ENCODE measurements at regions not wholly inside any gene's neighbourhood (a gene's known extent, or its start where the extent isn't known, plus 50 kb on each side); places are given as distances from the start of the nearest gene placed in this dataset.

DNA sequence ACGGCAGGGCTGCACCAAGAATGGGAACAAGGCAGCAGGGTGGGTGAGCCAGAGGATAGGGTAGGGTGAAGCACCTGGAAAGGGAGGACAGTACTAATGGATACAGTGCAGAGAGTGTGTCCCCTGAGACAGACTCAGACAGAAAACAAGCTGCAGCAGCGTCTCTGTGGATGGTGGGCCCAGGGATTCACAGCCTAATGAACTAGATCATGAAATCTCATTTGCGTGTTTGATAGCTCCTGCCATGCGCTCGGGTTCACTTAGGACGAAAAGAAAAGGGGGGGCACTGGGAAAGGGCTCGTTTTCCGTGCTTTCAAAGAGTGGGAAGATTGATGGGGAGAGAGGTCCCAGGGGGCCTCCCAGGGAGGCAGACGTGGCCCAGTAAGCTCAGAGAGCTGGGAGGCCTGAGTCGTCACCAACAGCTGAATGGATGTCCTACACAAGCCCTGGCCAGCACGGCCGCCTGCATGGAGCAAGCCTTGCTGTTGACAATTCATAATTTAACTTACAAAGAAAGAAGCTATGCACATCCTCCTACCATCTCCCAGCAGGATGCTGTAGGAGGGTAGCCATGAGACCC lies 446.9 kb downstream of the BCOR start:
- H3K9ac ChIP-seq (ENCODE audit: low read length), result no peak overlapping the region
- no peaks in the 10 kb centered on the region for H3K36me3 ChIP-seq (ENCODE audit: control insufficient read depth, insufficient read depth, low read length, severe bottlenecking)
- no peak overlapping the region for H3K4me3 ChIP-seq (ENCODE audit: low read length)
- no peak for DNase-seq (ENCODE audit: low read depth)
- peaks cover 57% of the 10 kb centered on the region for H3K27me3 ChIP-seq (replicated peaks; ENCODE audit: control insufficient read depth, insufficient read depth, low read length)
- H3K9me3 ChIP-seq (ENCODE audit: control insufficient read depth, low read length), result peaks cover 7% of the 10 kb centered on the region
- peaks cover under 1% of the 10 kb centered on the region for H3K4me1 ChIP-seq (ENCODE audit: control insufficient read depth, insufficient read depth, low read length)

DNA sequence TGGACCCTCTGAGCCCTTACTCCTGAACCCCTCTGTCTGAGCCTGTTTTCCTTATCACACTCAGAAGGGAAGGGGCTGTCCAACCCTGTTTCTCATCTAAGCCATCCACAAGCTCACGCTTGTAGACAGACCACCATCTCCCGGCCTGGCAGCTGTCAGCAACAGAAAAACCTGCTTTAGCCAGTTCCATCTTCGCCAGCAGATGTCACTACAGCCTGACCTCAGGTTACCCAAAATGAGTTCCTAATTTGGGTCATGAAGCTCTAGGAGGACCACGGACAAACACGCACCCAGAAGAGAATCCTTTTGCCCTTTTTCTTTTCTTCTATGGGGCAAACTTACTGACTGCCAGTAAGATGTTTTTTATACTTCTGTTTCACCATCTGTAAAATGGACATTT lies 445.4 kb downstream of the BCOR start:
- DNase-seq (ENCODE audit: low read depth), result peak; percentile 31
- Histone ChIP-seq H3K9me3 (ENCODE audit: control insufficient read depth, low read length) (no peaks in the 10 kb centered on the region), H3K4me3 (ENCODE audit: low read length) (no peak overlapping the region), H3K36me3 (ENCODE audit: control insufficient read depth, insufficient read depth, low read length, severe bottlenecking) (no peaks in the 10 kb centered on the region), H3K4me1 (ENCODE audit: control insufficient read depth, insufficient read depth, low read length) (no peaks in the 10 kb centered on the region), H3K27me3 (replicated peaks; ENCODE audit: control insufficient read depth, insufficient read depth, low read length) (peaks cover 70% of the 10 kb centered on the region), H3K9ac (ENCODE audit: low read length) (no peak overlapping the region)

DNA sequence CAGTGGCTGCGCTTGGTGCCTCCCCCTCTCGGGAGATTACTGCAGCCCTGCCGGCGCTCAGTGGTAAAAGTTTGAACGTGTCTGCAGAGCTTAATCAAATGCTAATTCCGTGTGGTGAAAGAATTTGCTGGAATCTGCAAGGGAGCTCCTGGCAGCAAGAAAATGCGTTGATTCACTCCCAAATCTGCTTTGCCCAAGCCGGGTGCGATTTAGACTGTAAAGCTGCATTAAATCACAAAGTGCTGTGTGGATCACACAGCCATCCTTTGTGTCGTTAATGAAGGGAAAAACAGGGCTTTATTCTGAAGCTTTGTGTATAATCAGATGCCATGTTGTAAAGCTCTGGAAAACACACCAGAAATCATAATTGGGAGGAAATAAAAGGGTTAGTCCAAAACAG lies 444.1 kb downstream of the BCOR start:
- Histone ChIP-seq H3K36me3 (ENCODE audit: control insufficient read depth, insufficient read depth, low read length, severe bottlenecking) (no peaks in the 10 kb centered on the region), H3K27me3 (replicated peaks; ENCODE audit: control insufficient read depth, insufficient read depth, low read length) (peaks cover 69% of the 10 kb centered on the region), H3K4me3 (ENCODE audit: low read length) (no peak overlapping the region), H3K9ac (ENCODE audit: low read length) (no peak overlapping the region), H3K9me3 (ENCODE audit: control insufficient read depth, low read length) (no peaks in the 10 kb centered on the region), H3K4me1 (ENCODE audit: control insufficient read depth, insufficient read depth, low read length) (no peaks in the 10 kb centered on the region)
- no peak for DNase-seq (ENCODE audit: low read depth)

DNA sequence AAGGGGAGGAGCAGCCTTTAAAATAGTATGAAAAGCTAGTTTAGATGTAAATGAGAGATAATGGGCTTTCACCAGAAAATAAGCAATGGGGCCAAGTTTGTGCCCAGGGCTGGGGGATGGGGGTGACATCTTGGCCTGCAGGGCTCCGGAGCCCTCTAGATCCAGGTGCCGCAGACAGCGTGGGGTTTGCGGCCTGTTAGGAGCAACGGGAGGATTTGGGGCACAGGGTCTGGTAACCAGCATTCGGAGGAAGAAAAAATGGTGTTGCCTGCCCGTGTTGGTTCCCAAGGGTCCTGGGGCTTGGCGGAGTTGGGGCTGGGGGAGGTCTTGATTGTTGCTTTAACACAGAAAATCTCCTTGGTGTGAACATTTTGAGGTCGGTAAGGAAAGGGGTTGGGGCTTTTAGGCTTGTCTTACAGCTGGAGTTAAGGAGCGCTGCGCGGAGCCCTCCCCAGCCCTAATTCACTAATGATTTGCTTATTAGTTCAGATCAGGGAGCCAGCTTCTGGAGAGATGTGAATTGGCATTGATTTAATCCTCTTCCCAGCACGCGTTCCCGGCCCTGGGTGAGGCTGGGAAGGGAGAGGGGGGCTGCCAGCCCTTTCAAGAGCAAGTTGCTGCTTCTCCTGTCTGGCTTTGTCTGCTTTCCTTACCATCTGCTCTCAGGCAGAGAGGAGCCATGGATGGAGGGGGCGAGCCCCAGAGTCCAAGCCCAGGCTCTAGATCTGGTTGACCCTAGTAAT lies 443.4 kb downstream of the BCOR start:
- no peaks in the 10 kb centered on the region for H3K9me3 ChIP-seq (ENCODE audit: control insufficient read depth, low read length)
- H3K9ac ChIP-seq (ENCODE audit: low read length), result no peak overlapping the region
- DNase-seq (ENCODE audit: low read depth), result no peak
- no peaks in the 10 kb centered on the region for H3K36me3 ChIP-seq (ENCODE audit: control insufficient read depth, insufficient read depth, low read length, severe bottlenecking)
- H3K4me1 ChIP-seq (ENCODE audit: control insufficient read depth, insufficient read depth, low read length), result no peaks in the 10 kb centered on the region
- H3K27me3 ChIP-seq (replicated peaks; ENCODE audit: control insufficient read depth, insufficient read depth, low read length), result peaks cover 69% of the 10 kb centered on the region
- no peak overlapping the region for H3K4me3 ChIP-seq (ENCODE audit: low read length)

DNA sequence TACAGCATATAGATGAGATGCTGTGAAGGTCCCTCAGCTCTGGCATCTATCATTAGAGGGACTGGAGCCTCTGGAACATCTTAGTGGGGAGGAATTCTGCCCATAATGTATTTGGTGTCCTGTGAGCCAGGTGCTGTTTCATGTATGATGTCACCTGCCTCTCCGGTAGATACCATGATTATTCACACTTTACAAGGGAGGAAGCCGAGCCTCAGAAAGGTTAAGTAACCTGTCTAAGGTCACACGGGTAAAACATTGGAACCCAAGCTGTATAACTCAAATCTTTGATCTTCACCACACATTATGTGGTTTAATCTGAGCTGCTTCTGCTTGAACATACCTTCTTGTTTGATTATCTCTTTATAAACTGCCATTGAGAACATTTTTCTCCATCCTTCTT lies 442.8 kb downstream of the BCOR start:
- Histone ChIP-seq H3K4me3 (ENCODE audit: low read length) (no peak overlapping the region), H3K9ac (ENCODE audit: low read length) (no peak overlapping the region), H3K4me1 (ENCODE audit: control insufficient read depth, insufficient read depth, low read length) (no peaks in the 10 kb centered on the region), H3K9me3 (ENCODE audit: control insufficient read depth, low read length) (no peaks in the 10 kb centered on the region), H3K36me3 (ENCODE audit: control insufficient read depth, insufficient read depth, low read length, severe bottlenecking) (no peaks in the 10 kb centered on the region), H3K27me3 (replicated peaks; ENCODE audit: control insufficient read depth, insufficient read depth, low read length) (peaks cover 63% of the 10 kb centered on the region)
- no peak for DNase-seq (ENCODE audit: low read depth)

DNA sequence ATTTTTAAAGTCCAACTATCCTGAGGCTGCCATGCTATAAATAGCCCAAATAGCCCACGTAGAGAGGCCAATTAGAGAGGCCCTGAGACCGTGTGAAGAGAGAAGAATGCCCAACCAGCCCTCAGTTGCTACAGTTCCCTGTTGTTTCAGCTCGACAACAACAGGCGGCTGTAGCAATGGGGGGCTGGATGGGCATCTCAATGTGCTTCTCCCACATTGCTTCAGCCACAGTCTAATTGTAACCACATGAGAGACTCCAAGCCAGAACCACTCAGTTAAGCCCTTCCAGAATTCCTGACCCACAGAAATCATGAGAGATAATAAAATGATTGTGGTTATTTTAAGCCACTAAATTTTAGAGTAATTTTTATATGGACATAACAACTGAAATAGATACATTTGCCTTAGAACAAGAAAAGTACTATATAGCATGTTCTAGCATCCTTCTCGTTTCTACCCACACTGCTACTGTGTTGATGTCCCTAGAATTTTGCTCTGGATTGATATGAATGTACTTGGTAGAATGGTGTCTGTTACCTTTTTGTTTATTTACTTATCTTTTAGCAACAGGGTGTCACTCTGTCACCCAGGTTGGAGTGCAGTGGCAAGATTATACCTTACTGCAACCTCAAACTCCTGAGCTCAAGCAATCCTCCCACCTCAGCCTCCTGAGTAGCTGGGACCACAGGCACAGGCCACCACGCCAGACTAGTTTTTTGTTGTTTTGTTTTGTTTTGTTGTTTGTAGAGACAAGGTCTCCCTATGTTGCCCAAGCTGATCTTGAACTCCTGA lies 436.4 kb downstream of the BCOR start:
- no peaks in the 10 kb centered on the region for H3K4me1 ChIP-seq (ENCODE audit: control insufficient read depth, insufficient read depth, low read length)
- no peak overlapping the region for H3K9ac ChIP-seq (ENCODE audit: low read length)
- no peak overlapping the region for H3K4me3 ChIP-seq (ENCODE audit: low read length)
- H3K36me3 ChIP-seq (ENCODE audit: control insufficient read depth, insufficient read depth, low read length, severe bottlenecking), result no peaks in the 10 kb centered on the region
- peaks cover 14% of the 10 kb centered on the region for H3K27me3 ChIP-seq (replicated peaks; ENCODE audit: control insufficient read depth, insufficient read depth, low read length)
- DNase-seq (ENCODE audit: low read depth), result peak; percentile 13
- no peaks in the 10 kb centered on the region for H3K9me3 ChIP-seq (ENCODE audit: control insufficient read depth, low read length)

DNA sequence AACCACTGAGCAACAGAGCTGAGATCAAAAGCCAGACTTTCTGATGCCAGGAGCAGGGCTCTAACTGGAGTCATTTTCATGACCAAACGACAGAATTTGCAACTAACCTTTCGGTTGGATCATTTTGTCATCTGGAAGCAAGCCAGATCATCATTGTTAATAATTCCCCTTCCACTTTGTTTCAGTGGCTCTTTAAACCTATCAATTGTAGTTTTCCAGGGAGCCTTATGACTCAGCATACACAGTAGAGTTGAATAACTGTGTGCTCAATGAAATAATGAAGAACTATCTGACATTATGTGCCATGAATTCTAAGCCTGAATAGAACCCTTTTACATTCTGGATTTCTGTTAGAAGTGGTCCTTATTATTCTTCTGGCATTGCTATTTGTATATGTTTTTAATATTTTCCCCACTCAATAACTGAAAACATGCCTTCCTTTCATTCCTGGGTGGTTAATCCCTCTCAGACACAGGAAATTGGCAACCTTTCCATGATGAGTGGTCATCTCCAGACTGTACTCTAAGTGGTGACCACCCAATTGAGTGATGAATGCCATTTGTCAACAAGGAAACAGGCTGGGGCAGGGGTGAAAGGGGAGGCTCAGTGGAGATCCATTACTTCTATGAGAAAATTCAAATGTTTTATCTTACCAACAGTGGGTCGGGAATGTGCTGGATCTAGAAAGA lies 431.8 kb downstream of the BCOR start:
- Histone ChIP-seq H3K9ac (ENCODE audit: low read length) (no peak overlapping the region), H3K27me3 (replicated peaks; ENCODE audit: control insufficient read depth, insufficient read depth, low read length) (peaks cover 19% of the 10 kb centered on the region), H3K4me3 (ENCODE audit: low read length) (no peak overlapping the region), H3K4me1 (ENCODE audit: control insufficient read depth, insufficient read depth, low read length) (no peaks in the 10 kb centered on the region), H3K9me3 (ENCODE audit: control insufficient read depth, low read length) (no peaks in the 10 kb centered on the region), H3K36me3 (ENCODE audit: control insufficient read depth, insufficient read depth, low read length, severe bottlenecking) (no peaks in the 10 kb centered on the region)
- DNase-seq (ENCODE audit: low read depth), result peak; percentile 15

DNA sequence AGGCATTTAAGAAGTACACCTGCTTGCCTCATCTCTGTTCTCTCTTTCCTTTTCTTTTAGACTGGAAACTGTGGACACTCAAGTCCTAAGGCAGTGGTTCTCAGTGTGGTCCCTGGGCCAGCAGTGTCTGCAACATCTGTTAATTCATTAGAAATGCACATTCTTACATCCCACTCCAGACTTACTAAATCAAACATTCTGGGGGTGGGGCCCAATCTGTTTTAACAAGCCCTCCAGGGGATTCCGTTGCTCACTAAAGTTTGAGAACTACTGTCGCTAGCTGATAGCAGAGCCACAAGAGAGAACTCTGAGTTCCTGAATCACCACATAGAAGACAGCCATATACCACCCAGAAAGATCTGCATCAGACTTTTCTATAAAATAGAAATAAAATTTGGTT lies 430.6 kb downstream of the BCOR start:
- Histone ChIP-seq H3K9me3 (ENCODE audit: control insufficient read depth, low read length) (no peaks in the 10 kb centered on the region), H3K4me3 (ENCODE audit: low read length) (no peak overlapping the region)

DNA sequence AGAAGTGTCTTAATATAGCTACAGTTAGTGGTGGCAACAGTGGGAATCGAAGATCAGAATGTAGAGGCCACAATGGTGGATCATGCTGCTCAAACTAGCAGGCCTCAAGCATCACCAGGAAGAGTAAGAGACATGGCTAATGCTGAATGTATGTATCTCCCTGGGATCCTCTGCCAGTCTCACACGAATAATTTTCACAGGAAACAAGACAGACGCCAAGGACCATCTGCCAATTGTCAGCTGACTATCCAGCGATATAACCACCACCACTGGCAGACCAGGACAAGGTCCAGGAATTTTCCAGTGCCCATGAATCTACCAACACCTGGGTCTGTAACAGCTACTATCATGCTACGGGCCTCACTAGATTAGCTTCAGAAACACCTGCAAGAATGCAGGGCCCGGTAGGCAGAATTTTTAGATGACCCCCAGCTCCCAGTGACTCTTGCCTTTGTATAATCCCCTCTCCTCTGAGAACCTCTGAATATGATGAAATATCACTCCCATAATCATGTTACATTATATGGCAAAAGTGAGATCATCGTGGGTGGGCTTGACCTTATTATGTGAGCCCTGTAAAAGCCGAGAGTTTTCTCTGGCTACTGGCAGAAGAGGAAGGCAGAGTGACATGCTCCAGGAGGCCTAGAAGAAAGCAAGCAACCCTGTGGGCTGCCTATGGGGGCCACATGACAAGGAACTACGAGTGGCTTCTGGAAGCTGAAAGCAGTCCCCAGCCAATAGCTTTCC lies 429.8 kb downstream of the BCOR start:
- no peaks in the 10 kb centered on the region for H3K36me3 ChIP-seq (ENCODE audit: control insufficient read depth, insufficient read depth, low read length, severe bottlenecking)
- no peak overlapping the region for H3K9ac ChIP-seq (ENCODE audit: low read length)
- no peaks in the 10 kb centered on the region for H3K9me3 ChIP-seq (ENCODE audit: control insufficient read depth, low read length)
- H3K27me3 ChIP-seq (replicated peaks; ENCODE audit: control insufficient read depth, insufficient read depth, low read length), result peaks cover 32% of the 10 kb centered on the region
- DNase-seq (ENCODE audit: low read depth), result peak; percentile 9
- no peaks in the 10 kb centered on the region for H3K4me1 ChIP-seq (ENCODE audit: control insufficient read depth, insufficient read depth, low read length)
- no peak overlapping the region for H3K4me3 ChIP-seq (ENCODE audit: low read length)

More for the DNA sequence above, 430.6 kb downstream of the BCOR start:
- H3K9ac ChIP-seq (ENCODE audit: low read length), result no peak overlapping the region
- DNase-seq (ENCODE audit: low read depth), result peak; percentile 15
- H3K27me3 ChIP-seq (replicated peaks; ENCODE audit: control insufficient read depth, insufficient read depth, low read length), result peaks cover 26% of the 10 kb centered on the region
- H3K4me1 ChIP-seq (ENCODE audit: control insufficient read depth, insufficient read depth, low read length), result no peaks in the 10 kb centered on the region
- no peaks in the 10 kb centered on the region for H3K36me3 ChIP-seq (ENCODE audit: control insufficient read depth, insufficient read depth, low read length, severe bottlenecking)

DNA sequence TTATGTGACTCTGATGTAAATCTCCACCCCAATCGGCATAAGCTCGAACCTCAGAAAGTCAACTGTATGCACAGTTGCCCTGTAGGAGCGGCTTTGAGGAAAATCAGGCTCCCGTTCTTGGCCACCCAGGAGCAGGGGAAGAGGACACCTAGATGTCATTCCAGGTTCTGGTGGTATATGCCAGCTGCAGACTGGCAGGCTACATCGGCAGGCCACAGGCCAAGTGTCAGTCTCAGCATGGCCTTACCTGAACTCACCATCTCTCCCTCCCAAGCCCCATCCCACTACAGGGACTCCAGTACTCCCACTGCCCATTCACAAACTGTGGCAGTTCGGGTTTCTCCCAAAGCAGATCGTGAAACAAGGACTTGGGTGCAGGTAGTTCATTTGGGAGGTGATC lies 428.1 kb downstream of the BCOR start:
- no peaks in the 10 kb centered on the region for H3K9me3 ChIP-seq (ENCODE audit: control insufficient read depth, low read length)
- DNase-seq (ENCODE audit: low read depth), result no peak
- H3K27me3 ChIP-seq (replicated peaks; ENCODE audit: control insufficient read depth, insufficient read depth, low read length), result peaks cover 44% of the 10 kb centered on the region
- H3K36me3 ChIP-seq (ENCODE audit: control insufficient read depth, insufficient read depth, low read length, severe bottlenecking), result no peaks in the 10 kb centered on the region
- no peak overlapping the region for H3K9ac ChIP-seq (ENCODE audit: low read length)
- H3K4me3 ChIP-seq (ENCODE audit: low read length), result no peak overlapping the region
- H3K4me1 ChIP-seq (ENCODE audit: control insufficient read depth, insufficient read depth, low read length), result no peaks in the 10 kb centered on the region
